ENCODE measurements at regions not wholly inside any gene's neighbourhood (a gene's known extent, or its start where the extent isn't known, plus 50 kb on each side); places are given as distances from the start of the nearest gene placed in this dataset.

DNA sequence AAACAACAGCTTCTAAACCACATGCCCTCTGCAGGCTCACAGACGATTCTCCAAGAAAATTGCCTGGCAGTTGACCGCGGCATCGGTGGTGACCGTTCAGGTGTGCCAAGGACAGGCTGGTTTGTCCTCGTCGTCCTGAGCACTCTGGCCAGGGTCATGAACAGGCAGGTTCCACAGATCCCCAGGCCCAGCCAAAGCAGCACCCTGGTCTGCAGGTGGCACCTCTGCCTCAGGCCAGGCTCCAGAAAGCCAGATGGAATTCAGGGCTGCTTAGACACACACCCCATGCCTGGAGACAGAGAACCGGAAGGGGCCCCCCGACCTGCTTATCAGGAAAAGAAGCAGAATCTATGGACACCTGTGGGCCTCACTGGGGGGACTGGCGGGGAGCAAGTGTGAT lies 338.7 kb downstream of the BRD1 start (continued):
- TF ChIP-seq, protein P1, sequence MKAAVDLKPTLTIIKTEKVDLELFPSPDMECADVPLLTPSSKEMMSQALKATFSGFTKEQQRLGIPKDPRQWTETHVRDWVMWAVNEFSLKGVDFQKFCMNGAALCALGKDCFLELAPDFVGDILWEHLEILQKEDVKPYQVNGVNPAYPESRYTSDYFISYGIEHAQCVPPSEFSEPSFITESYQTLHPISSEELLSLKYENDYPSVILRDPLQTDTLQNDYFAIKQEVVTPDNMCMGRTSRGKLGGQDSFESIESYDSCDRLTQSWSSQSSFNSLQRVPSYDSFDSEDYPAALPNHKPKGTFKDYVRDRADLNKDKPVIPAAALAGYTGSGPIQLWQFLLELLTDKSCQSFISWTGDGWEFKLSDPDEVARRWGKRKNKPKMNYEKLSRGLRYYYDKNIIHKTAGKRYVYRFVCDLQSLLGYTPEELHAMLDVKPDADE (IDR thresholded peaks at IDR 0.05): no peak
- TF ChIP-seq ZNF331 (CRISPR knock-in tag; IDR thresholded peaks at IDR 0.05; ENCODE audit: low read depth): no peak

DNA sequence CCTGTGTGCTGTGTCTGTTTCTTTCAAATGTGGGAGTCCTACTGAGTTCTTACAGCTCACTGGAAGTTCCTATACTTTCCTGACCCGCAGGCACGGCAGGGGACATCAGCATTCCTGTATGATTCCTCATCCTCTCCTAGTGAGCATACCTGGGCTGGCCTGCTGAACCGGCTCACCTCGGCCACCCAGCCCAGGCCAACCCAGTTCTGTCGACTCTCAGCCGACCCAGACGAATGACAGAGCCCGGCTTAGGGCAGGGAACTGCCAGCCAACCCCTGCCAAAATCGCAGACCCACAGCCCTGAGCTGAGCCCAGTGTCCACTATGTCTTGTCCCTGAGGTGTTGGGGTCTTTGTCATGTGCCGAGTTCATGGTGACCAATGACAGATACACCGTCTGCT lies 339.7 kb downstream of the BRD1 start:
- H3K27ac Mint-ChIP-seq: peak overlapping the region; percentile 81
- H3K4me3 ChIP-seq: no peak overlapping the region
- TF ChIP-seq, protein P2, sequence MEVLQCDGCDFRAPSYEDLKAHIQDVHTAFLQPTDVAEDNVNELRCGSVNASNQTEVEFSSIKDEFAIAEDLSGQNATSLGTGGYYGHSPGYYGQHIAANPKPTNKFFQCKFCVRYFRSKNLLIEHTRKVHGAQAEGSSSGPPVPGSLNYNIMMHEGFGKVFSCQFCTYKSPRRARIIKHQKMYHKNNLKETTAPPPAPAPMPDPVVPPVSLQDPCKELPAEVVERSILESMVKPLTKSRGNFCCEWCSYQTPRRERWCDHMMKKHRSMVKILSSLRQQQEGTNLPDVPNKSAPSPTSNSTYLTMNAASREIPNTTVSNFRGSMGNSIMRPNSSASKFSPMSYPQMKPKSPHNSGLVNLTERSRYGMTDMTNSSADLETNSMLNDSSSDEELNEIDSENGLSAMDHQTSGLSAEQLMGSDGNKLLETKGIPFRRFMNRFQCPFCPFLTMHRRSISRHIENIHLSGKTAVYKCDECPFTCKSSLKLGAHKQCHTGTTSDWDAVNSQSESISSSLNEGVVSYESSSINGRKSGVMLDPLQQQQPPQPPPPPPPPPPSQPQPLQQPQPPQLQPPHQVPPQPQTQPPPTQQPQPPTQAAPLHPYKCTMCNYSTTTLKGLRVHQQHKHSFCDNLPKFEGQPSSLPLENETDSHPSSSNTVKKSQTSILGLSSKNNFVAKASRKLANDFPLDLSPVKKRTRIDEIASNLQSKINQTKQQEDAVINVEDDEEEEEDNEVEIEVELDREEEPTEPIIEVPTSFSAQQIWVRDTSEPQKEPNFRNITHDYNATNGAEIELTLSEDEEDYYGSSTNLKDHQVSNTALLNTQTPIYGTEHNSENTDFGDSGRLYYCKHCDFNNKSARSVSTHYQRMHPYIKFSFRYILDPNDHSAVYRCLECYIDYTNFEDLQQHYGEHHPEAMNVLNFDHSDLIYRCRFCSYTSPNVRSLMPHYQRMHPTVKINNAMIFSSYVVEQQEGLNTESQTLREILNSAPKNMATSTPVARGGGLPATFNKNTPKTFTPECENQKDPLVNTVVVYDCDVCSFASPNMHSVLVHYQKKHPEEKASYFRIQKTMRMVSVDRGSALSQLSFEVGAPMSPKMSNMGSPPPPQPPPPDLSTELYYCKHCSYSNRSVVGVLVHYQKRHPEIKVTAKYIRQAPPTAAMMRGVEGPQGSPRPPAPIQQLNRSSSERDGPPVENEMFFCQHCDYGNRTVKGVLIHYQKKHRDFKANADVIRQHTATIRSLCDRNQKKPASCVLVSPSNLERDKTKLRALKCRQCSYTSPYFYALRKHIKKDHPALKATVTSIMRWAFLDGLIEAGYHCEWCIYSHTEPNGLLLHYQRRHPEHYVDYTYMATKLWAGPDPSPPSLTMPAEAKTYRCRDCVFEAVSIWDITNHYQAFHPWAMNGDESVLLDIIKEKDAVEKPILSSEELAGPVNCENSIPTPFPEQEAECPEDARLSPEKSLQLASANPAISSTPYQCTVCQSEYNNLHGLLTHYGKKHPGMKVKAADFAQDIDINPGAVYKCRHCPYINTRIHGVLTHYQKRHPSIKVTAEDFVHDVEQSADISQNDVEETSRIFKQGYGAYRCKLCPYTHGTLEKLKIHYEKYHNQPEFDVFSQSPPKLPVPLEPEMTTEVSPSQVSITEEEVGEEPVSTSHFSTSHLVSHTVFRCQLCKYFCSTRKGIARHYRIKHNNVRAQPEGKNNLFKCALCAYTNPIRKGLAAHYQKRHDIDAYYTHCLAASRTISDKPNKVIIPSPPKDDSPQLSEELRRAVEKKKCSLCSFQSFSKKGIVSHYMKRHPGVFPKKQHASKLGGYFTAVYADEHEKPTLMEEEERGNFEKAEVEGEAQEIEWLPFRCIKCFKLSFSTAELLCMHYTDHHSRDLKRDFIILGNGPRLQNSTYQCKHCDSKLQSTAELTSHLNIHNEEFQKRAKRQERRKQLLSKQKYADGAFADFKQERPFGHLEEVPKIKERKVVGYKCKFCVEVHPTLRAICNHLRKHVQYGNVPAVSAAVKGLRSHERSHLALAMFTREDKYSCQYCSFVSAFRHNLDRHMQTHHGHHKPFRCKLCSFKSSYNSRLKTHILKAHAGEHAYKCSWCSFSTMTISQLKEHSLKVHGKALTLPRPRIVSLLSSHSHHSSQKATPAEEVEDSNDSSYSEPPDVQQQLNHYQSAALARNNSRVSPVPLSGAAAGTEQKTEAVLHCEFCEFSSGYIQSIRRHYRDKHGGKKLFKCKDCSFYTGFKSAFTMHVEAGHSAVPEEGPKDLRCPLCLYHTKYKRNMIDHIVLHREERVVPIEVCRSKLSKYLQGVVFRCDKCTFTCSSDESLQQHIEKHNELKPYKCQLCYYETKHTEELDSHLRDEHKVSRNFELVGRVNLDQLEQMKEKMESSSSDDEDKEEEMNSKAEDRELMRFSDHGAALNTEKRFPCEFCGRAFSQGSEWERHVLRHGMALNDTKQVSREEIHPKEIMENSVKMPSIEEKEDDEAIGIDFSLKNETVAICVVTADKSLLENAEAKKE (CRISPR knock-in tag; IDR thresholded peaks at IDR 0.05): no peak
- TF ChIP-seq ZNF331 (CRISPR knock-in tag; IDR thresholded peaks at IDR 0.05; ENCODE audit: low read depth) (no peak), ZNF114 (CRISPR knock-in tag; IDR thresholded peaks at IDR 0.05) (no peak), CREB1 (CRISPR knock-in tag; IDR thresholded peaks at IDR 0.05; ENCODE audit: low read depth) (no peak), POLR2AphosphoS5 (IDR thresholded peaks at IDR 0.05; ENCODE audit: low read depth) (no peak), NANOG (IDR thresholded peaks at IDR 0.05; ENCODE audit: borderline replicate concordance) (no peak), EZH2 (IDR thresholded peaks at IDR 0.05; ENCODE audit: low read depth, unreplicated experiment) (no peak), JUNB (IDR thresholded peaks at IDR 0.05; ENCODE audit: unreplicated experiment) (no peak), STAT1 (IDR thresholded peaks at IDR 0.05; ENCODE audit: unreplicated experiment) (no peak)
- TF ChIP-seq, protein P1 (IDR thresholded peaks at IDR 0.05): no peak
- TF ChIP-seq, protein P3, sequence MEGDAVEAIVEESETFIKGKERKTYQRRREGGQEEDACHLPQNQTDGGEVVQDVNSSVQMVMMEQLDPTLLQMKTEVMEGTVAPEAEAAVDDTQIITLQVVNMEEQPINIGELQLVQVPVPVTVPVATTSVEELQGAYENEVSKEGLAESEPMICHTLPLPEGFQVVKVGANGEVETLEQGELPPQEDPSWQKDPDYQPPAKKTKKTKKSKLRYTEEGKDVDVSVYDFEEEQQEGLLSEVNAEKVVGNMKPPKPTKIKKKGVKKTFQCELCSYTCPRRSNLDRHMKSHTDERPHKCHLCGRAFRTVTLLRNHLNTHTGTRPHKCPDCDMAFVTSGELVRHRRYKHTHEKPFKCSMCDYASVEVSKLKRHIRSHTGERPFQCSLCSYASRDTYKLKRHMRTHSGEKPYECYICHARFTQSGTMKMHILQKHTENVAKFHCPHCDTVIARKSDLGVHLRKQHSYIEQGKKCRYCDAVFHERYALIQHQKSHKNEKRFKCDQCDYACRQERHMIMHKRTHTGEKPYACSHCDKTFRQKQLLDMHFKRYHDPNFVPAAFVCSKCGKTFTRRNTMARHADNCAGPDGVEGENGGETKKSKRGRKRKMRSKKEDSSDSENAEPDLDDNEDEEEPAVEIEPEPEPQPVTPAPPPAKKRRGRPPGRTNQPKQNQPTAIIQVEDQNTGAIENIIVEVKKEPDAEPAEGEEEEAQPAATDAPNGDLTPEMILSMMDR (conservative IDR thresholded peaks at IDR 0.05; ENCODE audit: low read depth in 2 of 2): no peak
- TF ChIP-seq, protein P4, sequence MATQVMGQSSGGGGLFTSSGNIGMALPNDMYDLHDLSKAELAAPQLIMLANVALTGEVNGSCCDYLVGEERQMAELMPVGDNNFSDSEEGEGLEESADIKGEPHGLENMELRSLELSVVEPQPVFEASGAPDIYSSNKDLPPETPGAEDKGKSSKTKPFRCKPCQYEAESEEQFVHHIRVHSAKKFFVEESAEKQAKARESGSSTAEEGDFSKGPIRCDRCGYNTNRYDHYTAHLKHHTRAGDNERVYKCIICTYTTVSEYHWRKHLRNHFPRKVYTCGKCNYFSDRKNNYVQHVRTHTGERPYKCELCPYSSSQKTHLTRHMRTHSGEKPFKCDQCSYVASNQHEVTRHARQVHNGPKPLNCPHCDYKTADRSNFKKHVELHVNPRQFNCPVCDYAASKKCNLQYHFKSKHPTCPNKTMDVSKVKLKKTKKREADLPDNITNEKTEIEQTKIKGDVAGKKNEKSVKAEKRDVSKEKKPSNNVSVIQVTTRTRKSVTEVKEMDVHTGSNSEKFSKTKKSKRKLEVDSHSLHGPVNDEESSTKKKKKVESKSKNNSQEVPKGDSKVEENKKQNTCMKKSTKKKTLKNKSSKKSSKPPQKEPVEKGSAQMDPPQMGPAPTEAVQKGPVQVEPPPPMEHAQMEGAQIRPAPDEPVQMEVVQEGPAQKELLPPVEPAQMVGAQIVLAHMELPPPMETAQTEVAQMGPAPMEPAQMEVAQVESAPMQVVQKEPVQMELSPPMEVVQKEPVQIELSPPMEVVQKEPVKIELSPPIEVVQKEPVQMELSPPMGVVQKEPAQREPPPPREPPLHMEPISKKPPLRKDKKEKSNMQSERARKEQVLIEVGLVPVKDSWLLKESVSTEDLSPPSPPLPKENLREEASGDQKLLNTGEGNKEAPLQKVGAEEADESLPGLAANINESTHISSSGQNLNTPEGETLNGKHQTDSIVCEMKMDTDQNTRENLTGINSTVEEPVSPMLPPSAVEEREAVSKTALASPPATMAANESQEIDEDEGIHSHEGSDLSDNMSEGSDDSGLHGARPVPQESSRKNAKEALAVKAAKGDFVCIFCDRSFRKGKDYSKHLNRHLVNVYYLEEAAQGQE (IDR thresholded peaks at IDR 0.05; ENCODE audit: unreplicated experiment): no peak

More for the DNA sequence above, 339.7 kb downstream of the BRD1 start:
- Mint-ChIP-seq H3K36me3 (ENCODE audit: low read depth) (no peaks in the 10 kb centered on the region), H3K27me3 (ENCODE audit: insufficient read depth, low read depth, poor library complexity) (peaks cover 12% of the 10 kb centered on the region), H3K9me3 (no peaks in the 10 kb centered on the region; the same call in 1 of the 3 replicates), H3K4me1 (peaks cover 35% of the 10 kb centered on the region), H3K4me3 (peak overlapping the region; percentile 25)
- ATAC-seq (peak; percentile 95), DNase-seq (ENCODE audit: low spot score) (no peak)
- no peaks in the 10 kb centered on the region for H3F3A ChIP-seq (replicated peaks; ENCODE audit: low read depth)
- no peak overlapping the region for H3K27ac ChIP-seq (ENCODE audit: low read depth)
- H3K4me1 ChIP-seq (ENCODE audit: insufficient read depth): no peaks in the 10 kb centered on the region
- H2AFZ ChIP-seq: no peak overlapping the region
- H3K27me3 ChIP-seq (ENCODE audit: insufficient read depth): no peaks in the 10 kb centered on the region
- no peaks in the 10 kb centered on the region for H4K20me1 ChIP-seq (replicated peaks; ENCODE audit: insufficient read depth)
- H3K9me2 ChIP-seq (ENCODE audit: insufficient read depth): no peaks in the 10 kb centered on the region
- H3K79me2 ChIP-seq (replicated peaks; ENCODE audit: insufficient read depth): no peaks in the 10 kb centered on the region
- H3K4me2 ChIP-seq: no peak overlapping the region
- H3K36me3 ChIP-seq (ENCODE audit: insufficient read depth): no peaks in the 10 kb centered on the region

Data from GM23338 (cell line).